GM12878 (cell line): ENCODE measurements at regions not wholly inside any gene's neighbourhood (a gene's known extent, or its start where the extent isn't known, plus 50 kb on each side); places are given as distances from the start of the nearest gene placed in this dataset.

Experiments used
- ATAC-seq: fragments of 200-7000 bp; cut with Tn5 transposase; 3 replicates; pipeline ENCODE4 v1.9.1; 2020; ENCODE audit warnings: mild to moderate bottlenecking, moderate library complexity
- BruUV-seq: library from RNA; stranded (reverse); fragments of 400-500 nt; replicated peaks from 2 replicates; lab custom pipeline; 2021; lab: Mats Ljungman, UMichigan
- CTCF ChIA-PET: fragments of 300-600 bp; sonication (Branson Sonifier 250); formaldehyde crosslinking; extraction: SDS; loops from one replicate; lab custom pipeline; 2021; ENCODE audit warnings: inconsistent platforms; lab: Yijun Ruan, JAX
- POLR2A ChIA-PET: fragments of 350-600 bp; formaldehyde crosslinking; extraction: SDS; loops from one replicate; lab custom pipeline; 2021; ENCODE audit warnings: inconsistent platforms; lab: Charles Lee
- RAD21 ChIA-PET: fragments of 300-600 bp; sonication (Branson Sonifier 250); formaldehyde crosslinking; loops from one replicate; lab custom pipeline; 2023; ENCODE audit warnings: antibody characterized with exemption; ENCODE audit not compliant: unreplicated experiment; lab: Charles Lee
- SMC1A ChIA-PET: fragments of 300-600 bp; sonication (Branson Sonifier 250); formaldehyde crosslinking; loops from one replicate; lab custom pipeline; 2023; ENCODE audit not compliant: unreplicated experiment, uncharacterized antibody; lab: Charles Lee
- DNase-seq: peaks from one replicate; pipeline ENCODE4 v3.0.0-alpha.2; 2011; ENCODE audit warnings: low read depth, low spot score
- FAIRE-seq: peaks from 3 replicates; lab custom pipeline; 2011; peaks lifted over from hg19 to GRCh38; lab: Jason Lieb, UNC
- H2AFZ ChIP-seq: 2 replicates; pipeline ENCODE4 v1.6.0; 2011; ENCODE audit warnings: low read depth, low read length, control low read depth; ENCODE audit not compliant: control insufficient read depth
- H3K27ac ChIP-seq: 2 replicates; pipeline ENCODE4 v1.5.1; 2011; ENCODE audit warnings: control low read depth; ENCODE audit not compliant: control insufficient read depth, insufficient read depth
- H3K27me3 ChIP-seq, 2 experiments: replicated peaks in 1 of 2; 2 replicates each; pipeline versions ENCODE4 v1.6.0 to v1.6.1; 2011; ENCODE audit warnings: low read length in 1 of 2; ENCODE audit not compliant: control insufficient read depth in 2 of 2, insufficient read depth in 2 of 2
- H3K36me3 ChIP-seq, 2 experiments: 2 replicates each; pipeline ENCODE4 v1.5.1; 2011; ENCODE audit warnings: low read length in 1 of 2; ENCODE audit not compliant: control insufficient read depth in 2 of 2, insufficient read depth in 2 of 2
- H3K4me1 ChIP-seq: 2 replicates; pipeline ENCODE4 v1.6.1; 2011; ENCODE audit warnings: mild to moderate bottlenecking, low read length, moderate library complexity, mixed read lengths; ENCODE audit not compliant: control insufficient read depth, insufficient read depth
- H3K4me2 ChIP-seq: 2 replicates; pipeline ENCODE4 v1.6.0; 2011; ENCODE audit warnings: control low read depth; ENCODE audit not compliant: control insufficient read depth, insufficient read depth
- H3K4me3 ChIP-seq: fragments of 200-600 bp; sonication (generic); 2 replicates; pipeline ENCODE4 v1.5.1; 2016
- H3K79me2 ChIP-seq: 2 replicates; pipeline ENCODE4 v1.6.0; 2011; ENCODE audit warnings: low read length; ENCODE audit not compliant: control insufficient read depth, insufficient read depth
- H3K9ac ChIP-seq: 2 replicates; pipeline ENCODE4 v1.8.0; 2011; ENCODE audit warnings: low read length, control low read depth, mixed read lengths; ENCODE audit not compliant: control insufficient read depth, insufficient read depth
- H3K9me3 ChIP-seq: replicated peaks from 3 replicates; pipeline ENCODE4 v1.5.1; 2011; ENCODE audit warnings: mild to moderate bottlenecking, low read length; ENCODE audit not compliant: control insufficient read depth, insufficient read depth
- H4K20me1 ChIP-seq: 2 replicates; pipeline ENCODE4 v1.6.0; 2011; ENCODE audit not compliant: control insufficient read depth, insufficient read depth
- BCL11A ChIP-seq: IDR thresholded peaks from 2 replicates; pipeline ENCODE4 v1.6.1; 2011; ENCODE audit warnings: low read depth, low read length
- CHD1 ChIP-seq: IDR thresholded peaks from 2 replicates; pipeline ENCODE4 v1.6.1; 2012; ENCODE audit warnings: low read depth, low read length, improper control_type of control experiment
- CREM ChIP-seq: IDR thresholded peaks from 2 replicates; pipeline ENCODE4 v1.6.1; 2014; ENCODE audit warnings: antibody characterized with exemption, low read depth
- EZH2 ChIP-seq: IDR thresholded peaks from 2 replicates; pipeline ENCODE4 v1.6.1; 2012; ENCODE audit warnings: low read depth, mild to moderate bottlenecking, control low read depth, inconsistent platforms, low read length, borderline replicate concordance; ENCODE audit not compliant: control insufficient read depth
- FOXM1 ChIP-seq: IDR thresholded peaks from 2 replicates; pipeline ENCODE4 v1.6.1; 2012; ENCODE audit warnings: low read depth, mild to moderate bottlenecking, inconsistent platforms, low read length, moderate library complexity
- HDAC6 ChIP-seq: fragments of 200-600 bp; sonication (generic); IDR thresholded peaks from one replicate; pipeline ENCODE4 v1.8.0; 2017; ENCODE audit warnings: antibody characterized with exemption; ENCODE audit not compliant: unreplicated experiment
- MYC ChIP-seq: IDR thresholded peaks from 2 replicates; pipeline ENCODE4 v1.6.1; 2011; ENCODE audit warnings: mild to moderate bottlenecking, low read length, moderate library complexity, inconsistent platforms; ENCODE audit not compliant: insufficient read depth, insufficient replicate concordance, insufficient read length, severe bottlenecking
- NR2C2 ChIP-seq: IDR thresholded peaks from 2 replicates; pipeline ENCODE4 v1.6.1; 2011; ENCODE audit warnings: borderline replicate concordance, low read depth; ENCODE audit not compliant: control insufficient read depth, insufficient read length
- POLR2AphosphoS2 ChIP-seq: IDR thresholded peaks from 2 replicates; pipeline ENCODE4 v1.6.1; 2011; ENCODE audit warnings: low read depth, mild to moderate bottlenecking, low read length, improper control_type of control experiment, moderate library complexity
- RAD21 ChIP-seq: IDR thresholded peaks from 2 replicates; pipeline ENCODE4 v1.6.1; 2011; ENCODE audit warnings: mild to moderate bottlenecking, low read depth, low read length, moderate library complexity; ENCODE audit not compliant: insufficient read depth
- STAT1 ChIP-seq: fragments of 450-650 bp; conservative IDR thresholded peaks from 2 replicates; pipeline ENCODE4 v1.6.1; 2014; ENCODE audit warnings: antibody characterized with exemption, mild to moderate bottlenecking
- TARDBP ChIP-seq: IDR thresholded peaks from 2 replicates; pipeline ENCODE4 v1.6.1; 2016; ENCODE audit warnings: borderline replicate concordance
- in situ Hi-C: fragments of 300-500 bp; cut with MboI; formaldehyde crosslinking; loops from 9 replicates; pipeline ENCODE4 v1.14.3; 2018; ENCODE audit warnings: mixed read lengths
- intact Hi-C: fragments of 100-400 bp; cut with micrococcal nuclease; formaldehyde crosslinking; loops from one replicate; pipeline ENCODE4 v1.14.2; 2022; ENCODE audit not compliant: unreplicated experiment
- TF ChIP-seq, protein P1 (sequence below): fragments of 450-650 bp; formaldehyde crosslinking; IDR thresholded peaks from 2 replicates; pipeline ENCODE4 v1.5.0; 2022; ENCODE audit warnings: mild to moderate bottlenecking, missing genetic modification characterization

DNA sequence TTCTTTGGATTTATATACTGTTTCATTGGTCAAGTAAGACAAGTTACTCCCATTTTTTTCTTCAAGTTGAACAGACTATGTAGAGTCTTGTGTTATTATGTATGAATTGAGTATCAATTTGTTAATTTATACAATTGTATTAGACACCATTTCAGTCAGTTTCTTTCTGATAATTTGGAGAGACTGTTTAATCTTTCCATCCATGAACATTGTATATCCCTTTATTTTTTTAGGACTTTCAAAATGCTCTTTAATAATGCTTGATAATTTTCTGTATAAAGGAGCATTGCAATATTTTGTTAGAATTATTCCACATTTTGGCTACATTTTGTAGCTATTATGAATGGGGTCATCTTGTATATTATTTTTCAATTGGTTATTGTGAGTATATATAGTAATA lies 69.1 kb upstream of the PJA2 start:
- CTCF ChIA-PET: interaction anchor here (0.8 to 1.7 kb wide), 7 partner anchors 9 to 837 kb away, joined by 3 to 6 read pairs (median 3); no protein-coding TSS in a partner anchor
- RAD21 ChIA-PET: interaction anchor here (0.7 to 1.2 kb wide), 3 partner anchors 9 to 956 kb away, joined by 3 to 5 read pairs (median 3); no protein-coding TSS in a partner anchor
- in situ Hi-C loops: no loop called here

More for the DNA sequence above, 69.1 kb upstream of the PJA2 start:
- H3K27me3 ChIP-seq: 0 out of 4 replicates have a peak, but pooled peaks cover 0 to 4% of the 10 kb centered on the region in 2 experiments
- H3K79me2 ChIP-seq: no peaks in the 10 kb centered on the region
- H3K9me3 ChIP-seq: no peaks in the 10 kb centered on the region
- no peak for FAIRE-seq
- TF ChIP-seq FOXM1 (no peak), TARDBP (no peak), CREM (no peak), NR2C2 (no peak), EZH2 (no peak), MYC (no peak), CHD1 (no peak), STAT1 (no peak), HDAC6 (no peak), BCL11A (no peak), POLR2AphosphoS2 (no peak), RAD21 (no peak)
- TF ChIP-seq, protein P1, sequence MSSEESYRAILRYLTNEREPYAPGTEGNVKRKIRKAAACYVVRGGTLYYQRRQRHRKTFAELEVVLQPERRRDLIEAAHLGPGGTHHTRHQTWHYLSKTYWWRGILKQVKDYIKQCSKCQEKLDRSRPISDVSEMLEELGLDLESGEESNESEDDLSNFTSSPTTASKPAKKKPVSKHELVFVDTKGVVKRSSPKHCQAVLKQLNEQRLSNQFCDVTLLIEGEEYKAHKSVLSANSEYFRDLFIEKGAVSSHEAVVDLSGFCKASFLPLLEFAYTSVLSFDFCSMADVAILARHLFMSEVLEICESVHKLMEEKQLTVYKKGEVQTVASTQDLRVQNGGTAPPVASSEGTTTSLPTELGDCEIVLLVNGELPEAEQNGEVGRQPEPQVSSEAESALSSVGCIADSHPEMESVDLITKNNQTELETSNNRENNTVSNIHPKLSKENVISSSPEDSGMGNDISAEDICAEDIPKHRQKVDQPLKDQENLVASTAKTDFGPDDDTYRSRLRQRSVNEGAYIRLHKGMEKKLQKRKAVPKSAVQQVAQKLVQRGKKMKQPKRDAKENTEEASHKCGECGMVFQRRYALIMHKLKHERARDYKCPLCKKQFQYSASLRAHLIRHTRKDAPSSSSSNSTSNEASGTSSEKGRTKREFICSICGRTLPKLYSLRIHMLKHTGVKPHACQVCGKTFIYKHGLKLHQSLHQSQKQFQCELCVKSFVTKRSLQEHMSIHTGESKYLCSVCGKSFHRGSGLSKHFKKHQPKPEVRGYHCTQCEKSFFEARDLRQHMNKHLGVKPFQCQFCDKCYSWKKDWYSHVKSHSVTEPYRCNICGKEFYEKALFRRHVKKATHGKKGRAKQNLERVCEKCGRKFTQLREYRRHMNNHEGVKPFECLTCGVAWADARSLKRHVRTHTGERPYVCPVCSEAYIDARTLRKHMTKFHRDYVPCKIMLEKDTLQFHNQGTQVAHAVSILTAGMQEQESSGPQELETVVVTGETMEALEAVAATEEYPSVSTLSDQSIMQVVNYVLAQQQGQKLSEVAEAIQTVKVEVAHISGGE (CRISPR knock-in tag): no peak
- TF ChIP-seq, all 136 proteins: peak for 0
- DNase-seq (no peak), ATAC-seq (no peak)
- Histone ChIP-seq H2AFZ (no peak overlapping the region), H3K27ac (no peak overlapping the region), H4K20me1 (no peaks in the 10 kb centered on the region), H3K4me3 (no peak overlapping the region), H3K9ac (no peak overlapping the region), H3K36me3 (no peaks in the 10 kb centered on the region), H3K4me2 (no peak overlapping the region), H3K4me1 (no peaks in the 10 kb centered on the region)
- SMC1A ChIA-PET: interaction anchor here (0.9 to 1.4 kb wide), 3 partner anchors 821 to 957 kb away, joined by 3 to 5 read pairs (median 3); no protein-coding TSS in a partner anchor
- POLR2A ChIA-PET: no interaction called here
- intact Hi-C loops: loop anchor here (1.0 to 10.0 kb wide), 4 partner anchors 798 to 1024 kb away; no protein-coding TSS in a partner anchor
- BruUV-seq: no TSS peak
